ENCODE measurements at regions not wholly inside any gene's neighbourhood (a gene's known extent, or its start where the extent isn't known, plus 50 kb on each side); places are given as distances from the start of the nearest gene placed in this dataset.

DNA sequence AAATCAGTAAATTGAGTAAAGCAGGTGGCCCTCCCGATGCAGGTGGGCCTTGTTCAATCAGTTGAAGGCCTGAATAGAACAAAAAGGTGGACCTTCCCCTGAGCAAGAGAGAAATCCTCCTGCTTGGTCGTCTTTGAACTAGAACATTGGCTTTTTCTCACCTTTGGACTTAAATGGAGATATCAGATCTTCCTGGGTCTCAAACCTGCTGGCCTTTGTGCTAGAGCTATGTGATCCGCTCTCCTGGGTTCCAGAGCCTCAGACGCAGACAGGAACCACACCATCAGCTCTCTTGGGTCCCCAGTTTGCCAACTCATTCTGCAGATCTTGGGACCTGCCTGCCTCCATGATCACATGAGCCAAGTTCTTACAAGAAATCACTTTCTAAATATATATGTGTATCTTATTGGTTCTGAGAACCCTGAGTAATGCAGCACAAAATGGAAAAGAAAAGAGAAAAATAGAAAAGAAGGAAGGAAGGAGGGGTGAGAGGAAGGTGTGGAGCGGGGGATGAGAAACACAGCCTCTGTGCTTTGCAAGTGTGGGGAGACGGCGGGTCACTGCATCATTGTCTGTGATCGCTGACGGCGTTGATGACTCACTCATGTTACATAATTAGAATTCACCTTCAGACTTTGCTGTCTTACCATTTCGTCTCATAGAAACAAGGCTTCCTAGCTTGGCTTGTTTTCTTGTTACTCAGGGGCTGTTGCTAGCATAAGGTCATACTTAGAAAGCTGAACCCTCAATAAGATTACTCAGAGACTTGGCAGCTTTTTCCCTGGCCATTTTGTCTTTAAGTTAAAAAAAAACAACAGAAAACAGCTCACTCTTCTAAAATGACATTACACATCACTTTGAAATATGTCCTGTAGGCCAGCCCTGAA lies 85.7 kb upstream of the NEDD9 start:
- Histone ChIP-seq H3K9ac (ENCODE audit: low read depth, low read length) (no peak overlapping the region), H4K5ac (ENCODE audit: low read depth, low read length) (no peak overlapping the region), H3K23ac (ENCODE audit: low read depth, low read length) (no peak overlapping the region), H2BK15ac (ENCODE audit: low read depth, low read length) (peak overlapping the region; percentile 16; the same call in 2 of the 3 replicates), H3K4me1 (ENCODE audit: control insufficient read depth, insufficient read depth, low read length) (peaks cover 10% of the 10 kb centered on the region), H3K36me3 (ENCODE audit: control insufficient read depth, insufficient read depth, low read length) (no peaks in the 10 kb centered on the region), H2BK120ac (ENCODE audit: low read depth, low read length) (peak overlapping the region; percentile 75), H2AFZ (replicated peaks; ENCODE audit: low read length, poor library complexity) (peak overlapping the region; percentile 67), H3K4me2 (ENCODE audit: low read depth, low read length) (peak overlapping the region; percentile 24), H2BK20ac (ENCODE audit: low read depth, low read length) (0 out of 2 replicates have a peak overlapping the region, but pooled peaks have one; percentile 2), H2AK9ac (replicated peaks; ENCODE audit: low read depth, low read length, poor library complexity) (peak overlapping the region; percentile 55), H3K14ac (replicated peaks; ENCODE audit: low read depth, low read length) (0 out of 2 replicates have a peak overlapping the region, but pooled peaks have one; percentile 56), H3K4ac (ENCODE audit: low read depth, low read length) (peak overlapping the region; percentile 65), H2BK5ac (ENCODE audit: low read depth, low read length, poor library complexity, severe bottlenecking) (peak overlapping the region; percentile 14), H2AK5ac (ENCODE audit: low read depth, low read length) (peak overlapping the region; percentile 70; the same call in 1 of the 2 replicates), H3K18ac (ENCODE audit: low read depth, low read length) (no peak overlapping the region; the same call in 1 of the 2 replicates), H3K56ac (ENCODE audit: extremely low read depth, insufficient read depth, low read length) (no peak overlapping the region), H3K27ac (ENCODE audit: insufficient read depth, low read length) (peak overlapping the region; percentile 25; the same call in 1 of the 2 replicates), H4K8ac (ENCODE audit: low read depth in 2 of 2, low read length in 2 of 2) (no peak overlapping the region), H3K9me3 (ENCODE audit: control insufficient read depth, insufficient read depth, low read length) (no peaks in the 10 kb centered on the region), H4K91ac (ENCODE audit: insufficient read depth, low read depth, low read length) (no peak overlapping the region), H3K9me1 (ENCODE audit: insufficient read depth, low read length) (peaks cover 19% of the 10 kb centered on the region), H4K20me1 (ENCODE audit: insufficient read depth, low read length) (no peaks in the 10 kb centered on the region), H3K27me3 (ENCODE audit: control insufficient read depth, insufficient read depth, low read length) (no peaks in the 10 kb centered on the region), H3K4me3 (ENCODE audit: insufficient read depth, low read depth, low read length) (no peak overlapping the region), H3K79me1 (ENCODE audit: low read depth in 1 of 2, low read length in 2 of 2) (0 out of 4 replicates have a peak, but pooled peaks cover 0 to 6% of the 10 kb centered on the region in 2 experiments)
- POLR2A ChIA-PET (ENCODE audit: unreplicated experiment), result interaction anchor here (0.7 kb wide), 1 partner anchor 87 kb away, joined by 3 read pairs; no protein-coding TSS in a partner anchor
- CTCF ChIA-PET, result interaction anchor here (0.7 to 0.9 kb wide), 2 partner anchors 109 to 157 kb away, joined by 4 read pairs; no protein-coding TSS in a partner anchor
- peak; percentile 91 for ATAC-seq (ENCODE audit: low read depth)
- WGBS, 2 experiments (ENCODE audit: extremely low coverage in 2 of 2, insufficient read length in 1 of 2), result 83% methylated on average over 1 of the region's 11 CpGs; no CpG with 5 or more reads in 1 of the 2 experiments
- dilution Hi-C loops (cut with HindIII; ENCODE audit: low sequenced_read_pairs, unreplicated experiment) (no loop called here), intact Hi-C loops (cut with micrococcal nuclease) (loop anchor here (5.0 kb wide), 3 partner anchors 46 to 109 kb away; partner anchors contain the start of gene NEDD9), in situ Hi-C loops (cut with MboI; ENCODE audit: low sequenced_read_pairs) (no loop called here)
- no TSS peak for BruUV-seq (replicated peaks)
- DNase-seq, result peak; percentile 98
- TF ChIP-seq BHLHE40 (IDR thresholded peaks at IDR 0.05; ENCODE audit: low read depth, low read length) (peak; percentile 59; the same call in 1 of the 2 replicates), MAFK (IDR thresholded peaks at IDR 0.05; ENCODE audit: low read depth, low read length) (peak; percentile 19; the same call in 1 of the 2 replicates), RFX5 (IDR thresholded peaks at IDR 0.05; ENCODE audit: low read depth, low read length) (peak; percentile 63; the same call in 1 of the 2 replicates), RCOR1 (IDR thresholded peaks at IDR 0.05; ENCODE audit: insufficient replicate concordance, low read length) (peak; percentile 73), NFE2L2 (IDR thresholded peaks at IDR 0.05; ENCODE audit: low read depth, low read length) (no peak), CEBPB (IDR thresholded peaks at IDR 0.05; ENCODE audit: low read depth, low read length) (peak; percentile 89), MAZ (IDR thresholded peaks at IDR 0.05; ENCODE audit: borderline replicate concordance, low read depth, low read length) (peak; percentile 63), CHD1 (IDR thresholded peaks at IDR 0.05; ENCODE audit: low read depth, low read length) (no peak), FOS (IDR thresholded peaks at IDR 0.05; ENCODE audit: low read depth, low read length) (peak; percentile 99), POLR2A (IDR thresholded peaks at IDR 0.05; ENCODE audit: low read depth, low read length) (no peak), RAD21 (IDR thresholded peaks at IDR 0.05; ENCODE audit: low read length) (peak; percentile 26; the same call in 1 of the 2 replicates), MXI1 (IDR thresholded peaks at IDR 0.05; ENCODE audit: borderline replicate concordance, low read depth, low read length) (no peak)
- TF ChIP-seq, protein P1, sequence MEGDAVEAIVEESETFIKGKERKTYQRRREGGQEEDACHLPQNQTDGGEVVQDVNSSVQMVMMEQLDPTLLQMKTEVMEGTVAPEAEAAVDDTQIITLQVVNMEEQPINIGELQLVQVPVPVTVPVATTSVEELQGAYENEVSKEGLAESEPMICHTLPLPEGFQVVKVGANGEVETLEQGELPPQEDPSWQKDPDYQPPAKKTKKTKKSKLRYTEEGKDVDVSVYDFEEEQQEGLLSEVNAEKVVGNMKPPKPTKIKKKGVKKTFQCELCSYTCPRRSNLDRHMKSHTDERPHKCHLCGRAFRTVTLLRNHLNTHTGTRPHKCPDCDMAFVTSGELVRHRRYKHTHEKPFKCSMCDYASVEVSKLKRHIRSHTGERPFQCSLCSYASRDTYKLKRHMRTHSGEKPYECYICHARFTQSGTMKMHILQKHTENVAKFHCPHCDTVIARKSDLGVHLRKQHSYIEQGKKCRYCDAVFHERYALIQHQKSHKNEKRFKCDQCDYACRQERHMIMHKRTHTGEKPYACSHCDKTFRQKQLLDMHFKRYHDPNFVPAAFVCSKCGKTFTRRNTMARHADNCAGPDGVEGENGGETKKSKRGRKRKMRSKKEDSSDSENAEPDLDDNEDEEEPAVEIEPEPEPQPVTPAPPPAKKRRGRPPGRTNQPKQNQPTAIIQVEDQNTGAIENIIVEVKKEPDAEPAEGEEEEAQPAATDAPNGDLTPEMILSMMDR (conservative IDR thresholded peaks at IDR 0.05; ENCODE audit: low read depth, low read length), result no peak
- TF ChIP-seq, protein P2, sequence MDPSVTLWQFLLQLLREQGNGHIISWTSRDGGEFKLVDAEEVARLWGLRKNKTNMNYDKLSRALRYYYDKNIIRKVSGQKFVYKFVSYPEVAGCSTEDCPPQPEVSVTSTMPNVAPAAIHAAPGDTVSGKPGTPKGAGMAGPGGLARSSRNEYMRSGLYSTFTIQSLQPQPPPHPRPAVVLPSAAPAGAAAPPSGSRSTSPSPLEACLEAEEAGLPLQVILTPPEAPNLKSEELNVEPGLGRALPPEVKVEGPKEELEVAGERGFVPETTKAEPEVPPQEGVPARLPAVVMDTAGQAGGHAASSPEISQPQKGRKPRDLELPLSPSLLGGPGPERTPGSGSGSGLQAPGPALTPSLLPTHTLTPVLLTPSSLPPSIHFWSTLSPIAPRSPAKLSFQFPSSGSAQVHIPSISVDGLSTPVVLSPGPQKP (IDR thresholded peaks at IDR 0.05; ENCODE audit: borderline replicate concordance, low read depth, low read length), result no peak
